ENCODE measurements at regions not wholly inside any gene's neighbourhood (a gene's known extent, or its start where the extent isn't known, plus 50 kb on each side); places are given as distances from the start of the nearest gene placed in this dataset.

- TF ChIP-seq CTCF (IDR thresholded peaks at IDR 0.05; ENCODE audit: insufficient read depth, low read depth, low read length) (no peak), EZH2 (IDR thresholded peaks at IDR 0.05; ENCODE audit: insufficient read depth, low read length) (no peak)
Measured at GRCh38 chr5:67679184-67679841, 482.7 kb upstream of the CD180 start.

Measured in astrocyte (in vitro differentiated cells and primary cell).